Right ventricle myocardium superior (tissue), 1 donor: ENCODE measurements at regions not wholly inside any gene's neighbourhood (a gene's known extent, or its start where the extent isn't known, plus 50 kb on each side); places are given as distances from the start of the nearest gene placed in this dataset.
"Not testable (repeated sequence)": the region's sequence is repeated elsewhere in the genome, so short reads cannot be mapped to it uniquely, and the experiment has no call there.

Source experiments
- ATAC-seq: fragments of 200-7000 bp; cut with Tn5 transposase; one replicate; pipeline ENCODE4 v1.9.1; 2020; ENCODE audit warnings: mild to moderate bottlenecking; ENCODE audit not compliant: poor library complexity
- DNase-seq: peaks from one replicate; pipeline ENCODE4 v3.0.0-alpha.2; 2020
- intact Hi-C: fragments of 100-400 bp; cut with DNase I; formaldehyde crosslinking; loops from one replicate; pipeline ENCODE4 v1.11.2; 2022
- donor health status: DM: no; HTN: yes; CAD: no; lungs with severe emphysema.

DNA sequence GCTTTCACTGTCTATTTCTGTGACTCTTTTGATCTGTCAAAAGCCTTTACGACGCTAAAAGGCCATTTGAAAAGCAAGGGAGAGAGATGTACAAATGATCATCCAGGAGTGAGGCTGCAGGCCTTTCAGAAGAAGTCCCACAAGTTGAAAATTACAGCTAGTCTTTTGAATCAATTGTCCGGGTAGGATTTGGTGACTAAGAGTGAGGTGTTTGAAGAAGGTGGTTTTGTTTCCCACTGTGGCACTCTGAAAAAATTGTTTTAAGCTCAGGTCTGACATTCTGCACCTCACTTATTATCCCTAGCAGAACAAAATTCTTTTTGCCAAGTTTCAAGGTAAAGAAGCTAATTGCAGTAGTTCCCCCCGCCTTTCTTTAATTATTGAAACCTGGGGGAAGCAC is 50.8 kb upstream of the TMEM108 start:
- intact Hi-C loops: no loop called here
- no peak for ATAC-seq
- no peak for DNase-seq

DNA sequence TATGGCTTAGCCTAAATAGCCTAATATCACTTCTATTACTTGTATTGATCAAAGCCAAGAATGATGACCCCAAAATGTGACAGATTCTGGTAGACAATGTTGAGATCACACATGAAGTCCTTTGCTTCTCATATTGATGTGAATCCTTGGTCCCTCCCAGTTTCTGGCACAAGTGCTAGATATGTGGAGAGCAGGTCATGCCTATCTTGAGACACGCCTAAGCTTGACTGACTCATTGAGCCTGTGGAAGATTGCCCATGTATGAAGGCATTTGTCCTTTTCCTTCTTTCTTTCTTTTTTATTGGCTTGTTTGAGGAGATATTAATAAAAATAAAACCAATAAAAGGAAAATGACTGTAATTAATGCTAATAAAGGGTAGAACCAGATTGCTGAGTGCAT is 54.0 kb upstream of the TMEM108 start:
- no peak for DNase-seq
- intact Hi-C loops: no loop called here

DNA sequence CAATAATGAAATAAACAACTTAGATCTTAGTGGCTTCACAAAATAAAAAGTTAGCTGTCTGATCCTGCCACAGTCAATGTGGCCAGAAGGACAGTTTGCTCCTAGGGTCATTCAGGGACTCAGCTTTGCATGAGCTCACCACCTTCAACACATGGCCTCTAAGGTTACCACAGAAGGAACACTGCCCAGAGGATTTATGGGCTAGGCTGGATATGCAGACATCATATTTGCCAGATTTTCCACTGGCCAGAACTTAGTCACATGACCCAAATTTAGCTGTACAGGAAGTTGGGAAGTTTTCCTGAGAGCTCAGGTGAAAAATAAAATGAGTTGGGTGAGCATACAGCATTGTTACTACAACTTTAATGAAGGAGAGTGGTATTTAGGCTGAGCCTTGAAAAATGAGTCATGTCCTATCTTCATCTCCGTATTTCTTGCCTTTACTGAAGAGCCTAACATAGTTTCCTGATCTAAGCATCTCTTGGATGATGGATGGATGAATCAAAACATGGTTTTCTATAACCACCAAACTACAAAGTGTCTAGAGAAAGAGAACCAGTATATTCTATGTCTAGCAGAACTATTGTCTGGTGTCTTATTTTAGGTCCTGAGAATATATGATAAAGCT is 54.9 kb upstream of the TMEM108 start:
- intact Hi-C loops: no loop called here

More for the DNA sequence above, 54.0 kb upstream of the TMEM108 start:
- no peak for ATAC-seq

DNA sequence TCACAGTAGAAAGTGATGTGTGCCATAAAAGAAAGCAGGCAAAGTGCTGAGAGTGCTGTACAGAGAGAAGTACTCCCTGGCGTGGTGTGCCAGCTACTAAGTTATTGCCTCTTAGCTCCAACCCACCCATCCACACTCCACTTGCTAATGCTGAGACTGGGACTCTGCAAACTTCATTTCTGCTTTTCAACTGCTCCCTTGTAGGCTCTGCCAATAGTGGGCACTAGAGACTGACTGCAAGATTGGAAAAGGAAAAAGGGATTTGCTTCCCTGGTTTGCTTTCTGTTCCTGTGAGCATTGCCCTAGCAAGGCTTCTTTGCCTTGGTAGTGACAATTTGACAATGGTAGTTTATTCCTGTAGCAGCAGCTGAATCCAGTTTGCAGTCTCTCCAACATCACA is 56.5 kb upstream of the TMEM108 start:
- ATAC-seq (no peak), DNase-seq (no peak)
- intact Hi-C loops: no loop called here

More for the DNA sequence above, 54.9 kb upstream of the TMEM108 start:
- ATAC-seq (peak; percentile 53), DNase-seq (no peak)

DNA sequence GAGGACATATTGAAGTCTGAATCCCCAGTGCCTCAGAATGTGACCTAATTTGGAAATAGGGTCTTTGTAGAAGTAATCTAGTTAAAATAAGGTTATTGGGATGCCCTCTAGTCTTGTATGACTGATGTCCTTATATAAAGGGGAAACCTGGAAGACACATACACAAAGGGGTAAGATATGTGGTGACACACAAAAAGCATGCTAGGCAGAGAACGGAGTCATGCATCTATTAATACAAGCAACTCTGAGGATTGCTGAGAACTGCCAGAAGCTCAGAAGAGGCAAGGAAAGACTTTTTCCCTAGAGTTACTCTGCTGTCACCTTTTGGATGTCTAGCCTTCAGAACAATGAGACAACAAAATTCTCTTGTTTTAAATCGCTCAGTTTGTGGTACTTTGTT is 58.1 kb upstream of the TMEM108 start:
- no peak for DNase-seq
- intact Hi-C loops: no loop called here
- no peak for ATAC-seq

DNA sequence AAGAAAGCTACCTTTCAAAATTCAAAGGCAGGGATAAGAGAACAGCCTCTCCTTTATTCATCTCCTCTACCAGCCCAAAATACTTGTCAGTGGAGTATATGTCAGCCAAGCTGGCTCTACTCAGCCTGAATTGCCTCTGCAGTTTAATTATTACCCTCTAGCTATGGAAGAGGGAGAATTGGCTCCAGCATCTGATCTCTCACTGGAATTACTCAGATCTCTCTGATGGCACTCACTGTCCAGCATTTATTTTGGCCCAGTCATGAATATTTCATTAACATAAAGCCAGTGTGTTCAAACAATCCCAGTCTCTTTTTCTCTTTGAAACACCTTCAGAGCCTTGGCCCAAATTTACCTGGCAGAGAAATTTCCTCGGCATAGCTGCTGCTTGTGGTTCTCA is 58.6 kb upstream of the TMEM108 start:
- DNase-seq (no peak), ATAC-seq (no peak)
- intact Hi-C loops: no loop called here

DNA sequence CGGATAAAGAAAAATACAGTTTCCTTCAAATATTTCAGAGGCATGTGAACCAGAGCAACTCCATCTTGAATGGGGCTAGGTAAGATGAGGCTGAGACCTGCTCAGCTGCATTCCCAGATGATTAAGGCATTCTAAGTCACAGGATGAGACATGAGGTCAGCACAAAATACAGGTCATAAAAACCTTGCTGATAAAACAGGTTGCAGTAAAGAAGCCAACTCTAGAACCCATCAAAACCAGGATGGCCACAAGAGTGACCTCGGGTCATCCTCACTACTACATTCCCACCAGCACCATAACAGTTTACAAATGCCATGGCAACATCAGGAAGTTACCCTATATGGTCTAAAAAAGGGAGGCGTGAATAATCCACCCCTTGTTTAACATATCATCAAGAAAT is 59.2 kb upstream of the TMEM108 start:
- ATAC-seq, DNase-seq, intact Hi-C loops: not testable (repeated sequence)

DNA sequence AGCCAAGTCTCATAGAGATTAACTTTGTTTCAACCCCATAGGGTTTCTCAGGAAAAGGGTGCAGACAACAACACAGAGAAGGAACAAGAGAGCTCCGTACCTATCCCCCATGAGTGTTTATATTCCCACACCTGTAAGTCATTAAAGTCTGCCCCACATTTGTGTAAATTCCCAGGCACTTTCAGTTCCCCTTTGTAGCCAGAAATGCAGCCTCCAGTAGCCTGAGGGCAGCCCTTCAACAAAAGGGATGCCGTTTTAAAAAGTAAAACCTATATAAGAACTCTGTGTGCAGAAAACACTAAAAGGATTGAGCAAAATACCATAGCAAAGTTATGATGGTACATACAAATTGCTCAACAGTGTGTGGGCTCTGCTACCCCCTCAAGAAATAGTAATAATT is 59.7 kb upstream of the TMEM108 start:
- intact Hi-C loops: no loop called here
- no peak for DNase-seq
- ATAC-seq: no peak

DNA sequence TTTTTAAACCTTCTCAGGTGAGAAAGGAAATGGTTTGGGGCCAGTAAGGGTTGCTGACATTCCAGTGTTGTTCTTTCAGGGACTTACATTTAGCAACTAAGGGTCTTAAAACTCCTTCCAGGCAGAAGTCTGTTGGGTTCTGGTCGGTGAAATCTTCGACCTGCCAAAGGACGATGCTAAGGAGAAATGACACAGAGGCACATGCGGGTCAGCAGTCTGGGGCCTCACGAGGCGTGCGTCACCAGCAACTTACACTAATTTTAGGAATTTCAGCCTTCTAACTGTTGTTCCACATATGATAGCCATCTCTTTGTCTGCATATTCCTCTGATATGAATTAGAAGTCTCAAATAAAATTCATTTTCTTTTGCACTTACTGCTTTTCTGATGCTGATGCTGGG is 64.1 kb upstream of the TMEM108 start:
- no peak for ATAC-seq
- DNase-seq: no peak
- intact Hi-C loops: no loop called here

DNA sequence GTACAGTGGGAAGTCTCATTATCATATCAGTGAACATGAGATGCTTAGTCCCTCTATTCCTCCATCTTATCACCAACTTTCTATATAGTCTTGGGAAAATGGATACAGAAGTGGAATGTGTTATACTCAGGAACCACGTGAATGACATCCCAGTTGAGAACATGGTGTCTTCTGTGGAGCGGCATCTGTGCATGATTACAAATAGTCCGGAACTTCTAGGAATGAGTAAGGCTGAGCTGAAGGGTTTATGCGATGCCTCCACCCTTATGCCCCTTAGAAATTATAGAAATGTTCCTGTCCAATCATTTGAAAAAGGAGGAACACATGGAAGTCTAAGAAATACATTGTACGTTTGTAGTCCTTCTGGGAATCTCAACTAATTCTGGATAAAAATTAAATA is 64.8 kb upstream of the TMEM108 start:
- intact Hi-C loops: no loop called here
- no peak for ATAC-seq
- no peak for DNase-seq

DNA sequence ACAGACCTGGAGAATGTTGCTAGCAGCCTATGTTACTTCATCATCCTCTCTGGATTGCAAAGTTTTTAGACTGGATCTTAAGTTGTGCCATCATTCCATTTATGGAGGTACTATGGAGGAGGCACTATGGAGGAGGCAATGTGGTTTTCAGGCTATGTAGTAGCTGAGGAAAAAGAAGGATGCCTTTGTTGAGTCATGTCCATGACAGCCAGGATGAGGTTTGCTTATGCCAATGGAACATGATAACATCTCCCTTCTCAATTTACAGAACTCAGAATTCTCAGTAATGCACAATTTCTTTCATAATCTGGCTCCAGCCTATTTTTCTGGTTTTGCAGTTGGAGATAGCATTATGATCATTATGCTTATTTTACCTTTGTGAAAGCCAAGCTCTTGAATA is 65.9 kb upstream of the TMEM108 start:
- ATAC-seq (no peak), DNase-seq (no peak)
- intact Hi-C loops: no loop called here

DNA sequence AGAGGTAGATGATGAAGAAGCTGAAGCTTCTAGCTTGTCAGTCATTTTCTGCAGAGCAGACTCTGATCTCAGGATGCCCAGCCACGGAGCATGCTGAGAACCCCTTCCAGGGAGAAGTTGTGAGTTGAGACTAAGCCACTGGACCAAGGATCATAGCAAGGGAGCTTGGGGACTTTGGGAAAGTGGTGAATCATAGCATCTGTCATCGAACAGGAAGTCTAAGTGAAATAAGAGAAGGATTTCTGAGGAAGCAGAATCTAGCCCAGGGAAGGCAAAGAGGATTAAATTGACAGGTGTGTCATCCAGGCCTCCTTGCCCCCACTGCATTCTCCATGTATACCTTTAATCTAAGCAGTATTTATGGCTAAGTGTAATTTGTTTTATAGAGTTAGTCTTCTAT is 71.8 kb upstream of the TMEM108 start:
- ATAC-seq: no peak
- intact Hi-C loops: no loop called here
- no peak for DNase-seq

DNA sequence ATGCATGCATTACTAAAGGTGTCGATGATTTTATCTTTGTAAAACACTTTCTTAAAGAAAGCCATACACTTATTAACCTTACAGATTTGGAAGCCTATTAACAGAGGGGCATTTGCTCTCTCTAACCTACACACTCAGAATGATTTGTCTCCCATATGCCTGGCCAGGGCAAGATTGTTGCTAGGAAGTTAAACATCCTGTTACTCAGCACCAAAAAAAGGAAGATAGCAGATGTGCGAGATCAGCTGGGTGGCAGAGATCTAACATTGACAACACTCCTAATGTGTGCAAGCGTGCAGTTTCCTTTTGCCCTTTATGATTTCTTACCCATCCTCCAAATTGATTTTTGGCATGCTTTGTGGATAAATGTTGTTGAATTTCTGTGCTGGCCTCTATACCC is 73.9 kb upstream of the TMEM108 start:
- ATAC-seq (no peak), DNase-seq (no peak)
- intact Hi-C loops: no loop called here

DNA sequence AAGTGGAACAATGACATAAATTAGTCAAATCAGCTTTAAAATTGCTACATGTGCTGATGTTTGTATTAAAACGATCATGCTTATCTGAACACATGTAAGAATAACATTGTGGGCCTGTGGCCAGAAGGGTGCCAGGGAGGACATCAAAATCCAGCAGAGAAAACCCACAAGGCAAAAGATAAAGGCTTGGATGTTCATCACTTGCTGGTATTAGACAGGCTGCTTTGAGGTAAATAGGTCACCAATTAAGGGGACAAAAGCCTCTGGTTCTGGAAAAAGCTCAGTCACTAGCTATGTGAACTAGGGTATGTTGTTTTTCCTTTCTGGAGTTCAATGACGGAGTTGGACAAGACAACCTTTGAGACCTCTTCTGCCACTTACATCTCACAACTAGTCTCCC is 74.4 kb upstream of the TMEM108 start:
- intact Hi-C loops: no loop called here
- DNase-seq: no peak
- no peak for ATAC-seq

DNA sequence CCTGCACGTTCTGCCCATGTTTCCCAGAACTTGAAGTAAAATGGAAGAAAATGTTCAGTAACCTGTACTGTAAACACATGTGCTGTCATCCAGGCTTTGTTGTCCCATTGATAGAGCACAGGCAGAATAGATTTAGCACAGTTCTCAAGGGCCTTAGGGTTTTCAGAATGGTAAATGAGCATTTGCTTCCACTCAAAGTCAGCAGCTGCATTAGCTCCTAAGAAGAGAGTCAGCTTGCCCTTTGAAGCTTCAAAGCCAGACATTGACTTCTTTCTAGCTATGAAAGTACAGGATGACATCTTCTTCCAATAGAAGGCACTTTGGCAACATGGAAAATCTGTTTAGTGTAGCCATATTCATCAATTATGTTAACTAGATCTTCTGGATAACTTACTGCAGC is 76.2 kb upstream of the TMEM108 start:
- DNase-seq (no peak), ATAC-seq (no peak)
- intact Hi-C loops: no loop called here

DNA sequence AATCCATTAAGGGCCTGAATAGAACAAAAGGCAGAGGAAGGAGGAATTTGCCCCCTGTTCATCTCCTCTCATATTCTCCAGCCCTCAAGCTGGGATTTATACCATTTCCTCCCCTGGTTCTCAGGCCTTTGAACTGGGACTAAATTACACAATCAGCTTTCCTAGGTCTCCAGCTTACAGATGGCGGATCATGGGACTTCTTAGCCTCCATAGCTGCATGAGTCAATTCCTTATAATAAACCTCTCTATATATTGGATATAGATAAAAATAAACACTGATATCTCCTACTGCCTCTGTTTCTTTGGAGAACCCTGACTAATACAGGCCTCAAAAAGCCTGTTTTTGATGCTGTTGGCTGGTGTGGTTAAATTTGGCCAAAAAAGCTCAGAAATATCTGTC is 84.5 kb upstream of the TMEM108 start:
- intact Hi-C loops: no loop called here
- ATAC-seq (no peak), DNase-seq (no peak)

DNA sequence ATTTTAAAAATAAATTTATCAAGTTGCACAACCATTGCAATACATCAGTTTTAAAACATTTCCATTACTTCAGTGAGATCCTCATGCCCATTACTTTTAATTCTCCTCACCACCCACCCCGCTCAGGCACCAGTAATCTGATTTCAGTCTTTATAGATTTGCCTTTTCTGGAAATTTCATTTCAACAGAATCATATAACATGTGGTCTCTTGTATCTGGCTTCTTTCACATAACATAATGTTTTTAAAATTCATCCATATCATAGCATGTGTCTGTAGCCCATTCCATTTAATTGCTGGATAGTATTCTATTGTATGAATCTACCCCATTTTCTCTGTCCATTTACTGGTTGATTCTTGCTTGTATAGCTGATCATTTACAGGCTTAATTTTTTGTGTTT is 110.3 kb upstream of the TMEM108 start:
- no peak for DNase-seq
- ATAC-seq: no peak
- intact Hi-C loops: no loop called here

DNA sequence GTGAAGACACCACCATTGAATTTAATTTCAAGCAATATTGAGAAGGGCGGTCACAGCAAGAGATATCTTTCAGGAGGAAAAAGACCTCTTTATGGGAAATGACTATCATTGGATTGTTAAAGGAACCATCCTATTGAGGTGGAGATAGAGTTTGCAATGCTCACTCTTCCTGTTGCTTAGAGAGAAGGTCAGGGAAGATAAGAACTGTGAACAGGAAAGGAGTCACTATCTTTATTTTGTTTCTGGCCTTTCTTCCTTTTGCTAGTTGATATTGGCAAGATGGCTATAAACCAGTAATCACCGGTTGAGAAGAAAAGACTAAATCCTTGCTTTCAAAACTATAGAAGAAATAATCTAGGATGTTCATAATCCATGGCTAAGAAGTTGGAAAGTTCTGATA is 112.1 kb upstream of the TMEM108 start:
- ATAC-seq: no peak
- intact Hi-C loops: no loop called here
- no peak for DNase-seq

DNA sequence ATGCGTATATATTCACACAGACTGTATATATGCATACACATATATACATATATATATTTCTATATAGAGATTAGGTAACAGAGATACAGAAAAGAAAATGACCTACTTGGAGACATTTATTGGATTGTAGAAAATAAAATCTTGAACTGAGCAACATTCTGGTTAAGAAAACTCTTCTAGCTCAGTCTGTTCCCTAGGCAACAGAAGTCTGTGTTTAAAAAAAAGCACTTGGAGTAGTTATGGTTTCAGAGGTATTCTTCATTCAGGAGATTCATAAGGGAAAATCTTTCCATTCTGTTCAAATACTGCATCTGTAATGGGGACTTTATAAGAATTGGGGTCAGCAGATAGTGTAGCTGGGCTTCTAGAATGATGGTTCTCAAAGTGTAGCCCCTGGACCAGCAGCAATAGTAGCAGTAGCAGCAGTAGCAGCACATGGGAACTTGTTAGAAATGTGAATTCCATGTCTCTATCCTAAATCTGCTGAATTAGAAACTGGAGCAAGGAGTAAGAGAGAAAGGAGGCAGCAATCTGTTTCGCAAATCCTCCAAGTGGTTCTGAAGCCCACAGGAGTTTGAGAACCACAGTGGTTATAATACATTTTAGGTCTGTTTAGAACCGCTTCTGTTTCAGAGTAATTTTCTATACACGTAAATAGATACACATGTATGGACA is 112.8 kb upstream of the TMEM108 start:
- DNase-seq (no peak), ATAC-seq (no peak)
- intact Hi-C loops: no loop called here

DNA sequence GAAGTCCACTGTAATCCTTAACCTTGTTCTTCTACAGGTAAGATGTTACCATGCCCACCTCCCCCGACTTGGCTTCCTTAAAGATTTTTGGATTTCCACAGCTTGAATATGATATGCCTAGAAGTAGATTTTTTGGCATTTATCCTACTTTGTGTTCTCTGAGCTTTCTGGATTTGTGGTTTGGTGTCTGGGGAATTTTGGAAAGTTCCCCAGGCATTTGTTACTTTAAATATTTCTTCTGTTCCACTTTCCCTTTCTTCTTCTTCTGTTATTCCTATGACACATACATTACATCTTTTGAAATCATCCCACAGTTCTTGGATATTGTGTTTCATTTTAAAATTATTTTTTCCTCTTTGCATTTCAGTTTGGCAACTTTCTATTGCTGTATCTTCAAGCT is 122.1 kb upstream of the TMEM108 start:
- no peak for DNase-seq
- no peak for ATAC-seq
- intact Hi-C loops: no loop called here

DNA sequence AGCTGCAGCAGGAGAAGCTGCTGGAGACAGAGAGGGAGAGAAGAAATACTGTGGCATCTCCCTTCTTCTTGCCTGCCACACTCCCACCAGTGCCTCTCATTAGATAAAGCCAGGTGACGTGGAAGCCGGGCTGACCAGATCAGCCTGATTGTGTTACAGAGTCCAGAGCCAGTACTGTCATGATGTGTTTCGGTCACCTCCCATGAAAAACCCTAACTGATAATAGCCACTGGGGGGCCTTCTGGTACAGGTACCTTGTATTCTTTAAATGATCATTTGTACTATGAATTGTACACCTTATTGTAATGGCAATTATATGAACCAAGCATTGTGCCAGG is 125.8 kb upstream of the TMEM108 start:
- no peak for DNase-seq
- ATAC-seq: no peak
- intact Hi-C loops: no loop called here
